ENCODE measurements at regions not wholly inside any gene's neighbourhood (a gene's known extent, or its start where the extent isn't known, plus 50 kb on each side); places are given as distances from the start of the nearest gene placed in this dataset.
"Not testable (repeated sequence)": the region's sequence is repeated elsewhere in the genome, so short reads cannot be mapped to it uniquely, and the experiment has no call there.

GRCh38 chr19:20318616-20319015, 151.6 kb downstream of the ZNF486 start:
- no peak overlapping the region for H3K4me3 ChIP-seq (ENCODE audit: low read depth, low read length)
- no peak for TF ChIP-seq CTCF (conservative IDR thresholded peaks at IDR 0.05; ENCODE audit: low read depth, low read length)
- no peak for DNase-seq (ENCODE audit: low read depth)

GRCh38 chr19:20315543-20315942, 148.5 kb downstream of the ZNF486 start:
- no peak for TF ChIP-seq CTCF (conservative IDR thresholded peaks at IDR 0.05; ENCODE audit: low read depth, low read length)
- DNase-seq (ENCODE audit: low read depth) = no peak
- H3K4me3 ChIP-seq (ENCODE audit: low read depth, low read length) = no peak overlapping the region

GRCh38 chr19:20313894-20314293, 146.9 kb downstream of the ZNF486 start:
- no peak for TF ChIP-seq CTCF (conservative IDR thresholded peaks at IDR 0.05; ENCODE audit: low read depth, low read length)
- H3K4me3 ChIP-seq (ENCODE audit: low read depth, low read length) = no peak overlapping the region
- no peak for DNase-seq (ENCODE audit: low read depth)

GRCh38 chr19:20307127-20307526, 140.1 kb downstream of the ZNF486 start:
- no peak overlapping the region for H3K4me3 ChIP-seq (ENCODE audit: low read depth, low read length)
- TF ChIP-seq CTCF (conservative IDR thresholded peaks at IDR 0.05; ENCODE audit: low read depth, low read length) = no peak
- no peak for DNase-seq (ENCODE audit: low read depth)

GRCh38 chr19:20296314-20296713, 129.3 kb downstream of the ZNF486 start:
- not testable (repeated sequence) for H3K4me3 ChIP-seq (ENCODE audit: low read depth, low read length); DNase-seq (ENCODE audit: low read depth)

GRCh38 chr19:20294181-20294580, 127.2 kb downstream of the ZNF486 start:
- no peak for TF ChIP-seq CTCF (conservative IDR thresholded peaks at IDR 0.05; ENCODE audit: low read depth, low read length)
- H3K4me3 ChIP-seq (ENCODE audit: low read depth, low read length) = no peak overlapping the region
- no peak for DNase-seq (ENCODE audit: low read depth)

GRCh38 chr19:20292520-20292919, 125.5 kb downstream of the ZNF486 start:
- H3K4me3 ChIP-seq (ENCODE audit: low read depth, low read length) = not testable (repeated sequence)

GRCh38 chr19:20289186-20289585, 122.2 kb downstream of the ZNF486 start:
- TF ChIP-seq CTCF (conservative IDR thresholded peaks at IDR 0.05; ENCODE audit: low read depth, low read length) = no peak

More at GRCh38 chr19:20292520-20292919, 125.5 kb downstream of the ZNF486 start:
- not testable (repeated sequence) for DNase-seq (ENCODE audit: low read depth)

More at GRCh38 chr19:20289186-20289585, 122.2 kb downstream of the ZNF486 start:
- H3K4me3 ChIP-seq (ENCODE audit: low read depth, low read length) = no peak overlapping the region
- DNase-seq (ENCODE audit: low read depth) = no peak
